H1 (cell line): ENCODE measurements at regions not wholly inside any gene's neighbourhood (a gene's known extent, or its start where the extent isn't known, plus 50 kb on each side); places are given as distances from the start of the nearest gene placed in this dataset.

Experiments
- CBX5 ChIP-seq: fragments of 300-800, 300-1000 bp; sonication (generic); IDR thresholded peaks from 2 replicates; pipeline ENCODE4 v1.7.1; 2016; ENCODE audit warnings: antibody characterized with exemption, low read length, low read depth
- EP300 ChIP-seq, 2 experiments: IDR thresholded peaks; 1 replicate in 1 of 2; 2 replicates in 1 of 2; pipeline ENCODE4 v1.6.1; 2011 to 2012; ENCODE audit warnings: low read depth in 2 of 2, low read length in 2 of 2, mild to moderate bottlenecking in 2 of 2, borderline replicate concordance in 1 of 2, inconsistent platforms in 1 of 2, moderate library complexity in 1 of 2
- GABPA ChIP-seq: IDR thresholded peaks from 2 replicates; pipeline ENCODE4 v1.6.1; 2011; ENCODE audit warnings: mild to moderate bottlenecking, low read length, moderate library complexity, borderline replicate concordance; ENCODE audit not compliant: insufficient read depth
- GTF2F1 ChIP-seq: IDR thresholded peaks from 2 replicates; pipeline ENCODE4 v1.6.1; 2012; ENCODE audit warnings: low read depth, low read length, improper control_type of control experiment, borderline replicate concordance
- KDM5A ChIP-seq: fragments of 200-600 bp; IDR thresholded peaks from 2 replicates; pipeline ENCODE4 v1.7.1; 2012; ENCODE audit warnings: mild to moderate bottlenecking, low read length, inconsistent platforms, mixed read lengths
- POU5F1 ChIP-seq: IDR thresholded peaks from 2 replicates; pipeline ENCODE4 v1.6.1; 2011; ENCODE audit warnings: low read depth, mild to moderate bottlenecking, low read length, moderate library complexity
- RFX5 ChIP-seq: IDR thresholded peaks from 2 replicates; pipeline ENCODE4 v1.6.1; 2011; ENCODE audit warnings: low read depth, low read length, improper control_type of control experiment, borderline replicate concordance
- RXRA ChIP-seq: IDR thresholded peaks from 2 replicates; pipeline ENCODE4 v1.6.1; 2011; ENCODE audit warnings: low read depth, mild to moderate bottlenecking, low read length, moderate library complexity; ENCODE audit not compliant: insufficient read depth
- SP2 ChIP-seq: IDR thresholded peaks from 2 replicates; pipeline ENCODE4 v1.6.1; 2012; ENCODE audit warnings: mild to moderate bottlenecking, low read length, inconsistent platforms
- TBP ChIP-seq: IDR thresholded peaks from 2 replicates; pipeline ENCODE4 v1.6.1; 2011; ENCODE audit warnings: low read depth, low read length, improper control_type of control experiment
- TEAD4 ChIP-seq: IDR thresholded peaks from 2 replicates; pipeline ENCODE4 v1.6.1; 2012; ENCODE audit warnings: low read depth, low read length, inconsistent platforms, mixed read lengths
- TF ChIP-seq, protein P1 (sequence below): fragments of 300-600 bp; sonication (generic); IDR thresholded peaks from 2 replicates; pipeline ENCODE4 v1.7.1; 2012; ENCODE audit warnings: low read length, moderate library complexity, mild to moderate bottlenecking, inconsistent platforms; ENCODE audit not compliant: insufficient replicate concordance
- TF ChIP-seq, protein P2 (sequence below): IDR thresholded peaks from 2 replicates; pipeline ENCODE4 v1.6.1; 2012; ENCODE audit warnings: inconsistent platforms

GRCh38 chr7:114835303-114835702, 86.6 kb upstream of the MDFIC start (continued):
- TF ChIP-seq, protein P1, sequence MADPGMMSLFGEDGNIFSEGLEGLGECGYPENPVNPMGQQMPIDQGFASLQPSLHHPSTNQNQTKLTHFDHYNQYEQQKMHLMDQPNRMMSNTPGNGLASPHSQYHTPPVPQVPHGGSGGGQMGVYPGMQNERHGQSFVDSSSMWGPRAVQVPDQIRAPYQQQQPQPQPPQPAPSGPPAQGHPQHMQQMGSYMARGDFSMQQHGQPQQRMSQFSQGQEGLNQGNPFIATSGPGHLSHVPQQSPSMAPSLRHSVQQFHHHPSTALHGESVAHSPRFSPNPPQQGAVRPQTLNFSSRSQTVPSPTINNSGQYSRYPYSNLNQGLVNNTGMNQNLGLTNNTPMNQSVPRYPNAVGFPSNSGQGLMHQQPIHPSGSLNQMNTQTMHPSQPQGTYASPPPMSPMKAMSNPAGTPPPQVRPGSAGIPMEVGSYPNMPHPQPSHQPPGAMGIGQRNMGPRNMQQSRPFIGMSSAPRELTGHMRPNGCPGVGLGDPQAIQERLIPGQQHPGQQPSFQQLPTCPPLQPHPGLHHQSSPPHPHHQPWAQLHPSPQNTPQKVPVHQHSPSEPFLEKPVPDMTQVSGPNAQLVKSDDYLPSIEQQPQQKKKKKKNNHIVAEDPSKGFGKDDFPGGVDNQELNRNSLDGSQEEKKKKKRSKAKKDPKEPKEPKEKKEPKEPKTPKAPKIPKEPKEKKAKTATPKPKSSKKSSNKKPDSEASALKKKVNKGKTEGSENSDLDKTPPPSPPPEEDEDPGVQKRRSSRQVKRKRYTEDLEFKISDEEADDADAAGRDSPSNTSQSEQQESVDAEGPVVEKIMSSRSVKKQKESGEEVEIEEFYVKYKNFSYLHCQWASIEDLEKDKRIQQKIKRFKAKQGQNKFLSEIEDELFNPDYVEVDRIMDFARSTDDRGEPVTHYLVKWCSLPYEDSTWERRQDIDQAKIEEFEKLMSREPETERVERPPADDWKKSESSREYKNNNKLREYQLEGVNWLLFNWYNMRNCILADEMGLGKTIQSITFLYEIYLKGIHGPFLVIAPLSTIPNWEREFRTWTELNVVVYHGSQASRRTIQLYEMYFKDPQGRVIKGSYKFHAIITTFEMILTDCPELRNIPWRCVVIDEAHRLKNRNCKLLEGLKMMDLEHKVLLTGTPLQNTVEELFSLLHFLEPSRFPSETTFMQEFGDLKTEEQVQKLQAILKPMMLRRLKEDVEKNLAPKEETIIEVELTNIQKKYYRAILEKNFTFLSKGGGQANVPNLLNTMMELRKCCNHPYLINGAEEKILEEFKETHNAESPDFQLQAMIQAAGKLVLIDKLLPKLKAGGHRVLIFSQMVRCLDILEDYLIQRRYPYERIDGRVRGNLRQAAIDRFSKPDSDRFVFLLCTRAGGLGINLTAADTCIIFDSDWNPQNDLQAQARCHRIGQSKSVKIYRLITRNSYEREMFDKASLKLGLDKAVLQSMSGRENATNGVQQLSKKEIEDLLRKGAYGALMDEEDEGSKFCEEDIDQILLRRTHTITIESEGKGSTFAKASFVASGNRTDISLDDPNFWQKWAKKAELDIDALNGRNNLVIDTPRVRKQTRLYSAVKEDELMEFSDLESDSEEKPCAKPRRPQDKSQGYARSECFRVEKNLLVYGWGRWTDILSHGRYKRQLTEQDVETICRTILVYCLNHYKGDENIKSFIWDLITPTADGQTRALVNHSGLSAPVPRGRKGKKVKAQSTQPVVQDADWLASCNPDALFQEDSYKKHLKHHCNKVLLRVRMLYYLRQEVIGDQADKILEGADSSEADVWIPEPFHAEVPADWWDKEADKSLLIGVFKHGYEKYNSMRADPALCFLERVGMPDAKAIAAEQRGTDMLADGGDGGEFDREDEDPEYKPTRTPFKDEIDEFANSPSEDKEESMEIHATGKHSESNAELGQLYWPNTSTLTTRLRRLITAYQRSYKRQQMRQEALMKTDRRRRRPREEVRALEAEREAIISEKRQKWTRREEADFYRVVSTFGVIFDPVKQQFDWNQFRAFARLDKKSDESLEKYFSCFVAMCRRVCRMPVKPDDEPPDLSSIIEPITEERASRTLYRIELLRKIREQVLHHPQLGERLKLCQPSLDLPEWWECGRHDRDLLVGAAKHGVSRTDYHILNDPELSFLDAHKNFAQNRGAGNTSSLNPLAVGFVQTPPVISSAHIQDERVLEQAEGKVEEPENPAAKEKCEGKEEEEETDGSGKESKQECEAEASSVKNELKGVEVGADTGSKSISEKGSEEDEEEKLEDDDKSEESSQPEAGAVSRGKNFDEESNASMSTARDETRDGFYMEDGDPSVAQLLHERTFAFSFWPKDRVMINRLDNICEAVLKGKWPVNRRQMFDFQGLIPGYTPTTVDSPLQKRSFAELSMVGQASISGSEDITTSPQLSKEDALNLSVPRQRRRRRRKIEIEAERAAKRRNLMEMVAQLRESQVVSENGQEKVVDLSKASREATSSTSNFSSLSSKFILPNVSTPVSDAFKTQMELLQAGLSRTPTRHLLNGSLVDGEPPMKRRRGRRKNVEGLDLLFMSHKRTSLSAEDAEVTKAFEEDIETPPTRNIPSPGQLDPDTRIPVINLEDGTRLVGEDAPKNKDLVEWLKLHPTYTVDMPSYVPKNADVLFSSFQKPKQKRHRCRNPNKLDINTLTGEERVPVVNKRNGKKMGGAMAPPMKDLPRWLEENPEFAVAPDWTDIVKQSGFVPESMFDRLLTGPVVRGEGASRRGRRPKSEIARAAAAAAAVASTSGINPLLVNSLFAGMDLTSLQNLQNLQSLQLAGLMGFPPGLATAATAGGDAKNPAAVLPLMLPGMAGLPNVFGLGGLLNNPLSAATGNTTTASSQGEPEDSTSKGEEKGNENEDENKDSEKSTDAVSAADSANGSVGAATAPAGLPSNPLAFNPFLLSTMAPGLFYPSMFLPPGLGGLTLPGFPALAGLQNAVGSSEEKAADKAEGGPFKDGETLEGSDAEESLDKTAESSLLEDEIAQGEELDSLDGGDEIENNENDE, result no peak
- TF ChIP-seq TEAD4 (no peak), POU5F1 (no peak), KDM5A (no peak), TBP (no peak), GTF2F1 (no peak), RXRA (no peak), RFX5 (no peak), EP300 (IDR thresholded peaks at IDR 0.05; ENCODE audit: borderline replicate concordance in 1 of 2, low read depth in 2 of 2, low read length in 2 of 2) (no peak), GABPA (no peak), SP2 (no peak), CBX5 (no peak)
- TF ChIP-seq, protein P2, sequence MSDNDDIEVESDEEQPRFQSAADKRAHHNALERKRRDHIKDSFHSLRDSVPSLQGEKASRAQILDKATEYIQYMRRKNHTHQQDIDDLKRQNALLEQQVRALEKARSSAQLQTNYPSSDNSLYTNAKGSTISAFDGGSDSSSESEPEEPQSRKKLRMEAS, result no peak
